ENCODE measurements at regions not wholly inside any gene's neighbourhood (a gene's known extent, or its start where the extent isn't known, plus 50 kb on each side); places are given as distances from the start of the nearest gene placed in this dataset.

DNA sequence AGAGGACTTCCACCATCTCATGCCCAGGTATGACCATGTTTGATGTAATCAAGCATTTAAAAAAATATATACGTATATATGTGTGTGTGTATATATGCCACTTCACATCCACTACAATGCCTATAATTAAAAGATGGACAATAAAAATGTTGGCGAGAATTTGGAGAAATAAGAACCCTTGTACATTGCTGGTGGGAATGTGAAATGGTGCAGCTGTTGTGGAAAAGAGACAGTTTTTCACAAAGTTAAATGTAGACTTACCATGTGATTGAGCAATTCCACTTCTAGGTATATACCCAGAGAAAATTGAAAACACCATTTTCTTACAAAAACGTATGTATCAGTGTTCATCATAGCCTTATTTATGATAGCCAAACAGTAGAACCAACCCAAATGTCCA lies 229.2 kb upstream of the WWC1 start:
- H3K4me3 ChIP-seq (ENCODE audit: low read length), result no peak overlapping the region
- no peak for TF ChIP-seq ZNF274 (IDR thresholded peaks at IDR 0.05; ENCODE audit: low read depth, low read length)

- no peak overlapping the region for H3K4me3 ChIP-seq (ENCODE audit: low read length)
- TF ChIP-seq ZNF274 (IDR thresholded peaks at IDR 0.05; ENCODE audit: low read depth, low read length), result no peak
Measured at GRCh38 chr5:168064457-168064856, 227.0 kb upstream of the WWC1 start.

GRCh38 chr5:168064933-168065622 lies 226.4 kb upstream of the WWC1 start:
- H3K4me3 ChIP-seq (ENCODE audit: low read length), result no peak overlapping the region
- TF ChIP-seq ZNF274 (IDR thresholded peaks at IDR 0.05; ENCODE audit: low read depth, low read length), result no peak

GRCh38 chr5:168066536-168067208 lies 224.8 kb upstream of the WWC1 start:
- no peak overlapping the region for H3K4me3 ChIP-seq (ENCODE audit: low read length)
- no peak for TF ChIP-seq ZNF274 (IDR thresholded peaks at IDR 0.05; ENCODE audit: low read depth, low read length)

GRCh38 chr5:168070761-168071160 lies 220.7 kb upstream of the WWC1 start:
- no peak overlapping the region for H3K4me3 ChIP-seq (ENCODE audit: low read length)
- TF ChIP-seq ZNF274 (IDR thresholded peaks at IDR 0.05; ENCODE audit: low read depth, low read length), result no peak

DNA sequence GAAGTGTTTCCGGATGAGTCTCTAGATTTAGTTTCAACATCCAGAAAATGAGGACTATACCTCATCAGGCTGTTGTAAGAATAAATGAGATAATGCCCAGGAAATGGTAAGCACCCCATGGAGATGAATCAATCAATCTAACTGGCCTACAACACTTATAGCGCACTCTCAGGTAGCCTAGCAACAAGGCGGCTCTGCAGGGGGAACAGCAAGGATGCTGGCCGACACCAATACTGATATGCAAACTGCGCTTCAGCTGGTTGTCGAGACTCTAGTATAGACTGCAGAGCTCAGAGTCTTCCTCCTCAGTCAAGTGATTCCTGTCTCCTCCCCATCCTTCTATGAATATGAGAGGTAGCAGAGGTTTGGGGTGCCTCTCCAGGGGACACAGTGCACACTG lies 218.8 kb upstream of the WWC1 start:
- H3K4me3 ChIP-seq (ENCODE audit: low read length), result no peak overlapping the region
- TF ChIP-seq ZNF274 (IDR thresholded peaks at IDR 0.05; ENCODE audit: low read depth, low read length), result no peak

DNA sequence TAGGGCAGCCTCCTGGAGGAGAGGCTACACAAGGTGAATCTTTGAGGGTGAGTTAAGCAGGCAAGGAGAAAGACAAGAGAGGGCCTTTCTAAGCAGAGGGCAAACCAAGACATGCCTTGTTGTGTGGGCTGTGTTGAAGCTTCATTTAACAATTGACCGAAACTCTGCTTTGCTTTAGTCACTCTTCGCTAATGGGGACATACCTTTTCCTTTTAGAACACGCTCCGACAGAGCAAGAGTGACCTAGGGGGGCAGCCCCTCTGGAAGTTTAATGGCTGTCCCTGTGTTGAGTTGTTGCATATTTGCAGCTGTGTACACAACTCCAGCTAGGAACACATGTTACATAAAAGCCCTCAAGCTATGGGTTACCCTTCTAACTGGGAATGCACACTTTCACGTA lies 218.1 kb upstream of the WWC1 start:
- no peak for TF ChIP-seq ZNF274 (IDR thresholded peaks at IDR 0.05; ENCODE audit: low read depth, low read length)
- H3K4me3 ChIP-seq (ENCODE audit: low read length), result no peak overlapping the region

DNA sequence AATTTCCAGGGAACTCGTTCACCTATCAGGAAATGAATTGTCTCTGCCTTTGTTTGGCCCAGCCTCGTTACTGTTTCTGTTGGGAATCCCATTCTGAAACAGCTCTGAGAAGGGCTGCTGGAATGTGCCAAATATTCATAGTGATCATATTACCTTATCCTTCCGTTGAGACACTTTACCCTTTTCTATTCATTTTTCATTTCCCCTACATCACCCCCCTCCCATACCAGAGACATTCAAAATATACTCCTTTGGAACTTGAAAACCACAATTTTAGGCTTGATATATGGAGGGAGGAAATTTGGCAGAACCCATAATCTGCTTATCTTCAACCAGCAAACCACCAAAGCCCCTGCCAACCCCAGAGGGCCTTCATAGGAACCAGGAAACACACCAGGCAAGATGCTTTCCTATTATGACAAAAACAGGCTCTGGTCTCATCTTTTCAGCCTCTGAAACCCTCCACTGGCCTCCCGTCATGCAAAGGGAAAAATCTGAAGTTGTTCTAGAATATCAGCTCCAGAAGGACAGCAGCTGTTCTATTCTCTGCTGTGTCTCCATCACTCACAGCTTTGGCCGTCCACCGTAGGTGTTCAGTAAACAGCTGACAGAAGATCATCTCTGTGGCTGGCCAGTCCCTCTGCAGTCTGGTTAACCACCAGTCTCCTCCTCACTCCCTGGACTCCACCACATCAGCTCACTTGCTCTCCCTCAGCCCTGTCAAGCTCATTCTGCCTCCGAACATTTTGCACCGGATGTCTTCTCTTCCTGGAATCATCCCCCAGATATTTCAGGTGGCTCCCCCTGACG lies 217.2 kb upstream of the WWC1 start:
- no peak overlapping the region for H3K4me3 ChIP-seq (ENCODE audit: low read length)
- TF ChIP-seq ZNF274 (IDR thresholded peaks at IDR 0.05; ENCODE audit: low read depth, low read length), result no peak

DNA sequence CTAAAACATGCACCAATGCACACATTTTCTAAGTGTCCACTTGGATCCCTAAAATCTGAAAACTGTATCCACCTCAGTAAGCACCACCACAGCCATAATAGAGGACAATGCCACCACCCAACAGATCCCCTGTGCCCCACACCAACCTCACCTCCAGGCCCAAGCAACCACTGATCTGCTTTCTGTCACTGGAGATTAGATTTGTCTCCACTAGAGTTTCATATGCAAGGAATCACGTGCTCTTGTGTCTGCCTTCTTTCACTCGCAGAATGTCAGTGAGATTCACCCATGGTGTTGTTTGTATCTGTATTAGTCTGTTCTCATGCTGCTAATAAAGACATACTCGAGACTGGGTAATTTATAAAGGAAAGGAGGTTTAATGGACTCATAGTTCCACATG lies 216.1 kb upstream of the WWC1 start:
- no peak for TF ChIP-seq ZNF274 (IDR thresholded peaks at IDR 0.05; ENCODE audit: low read depth, low read length)
- no peak overlapping the region for H3K4me3 ChIP-seq (ENCODE audit: low read length)

- H3K4me3 ChIP-seq (ENCODE audit: low read length), result no peak overlapping the region
- no peak for TF ChIP-seq ZNF274 (IDR thresholded peaks at IDR 0.05; ENCODE audit: low read depth, low read length)
Measured at GRCh38 chr5:168076561-168076991, 214.9 kb upstream of the WWC1 start.

- no peak overlapping the region for H3K4me3 ChIP-seq (ENCODE audit: low read length)
- no peak for TF ChIP-seq ZNF274 (IDR thresholded peaks at IDR 0.05; ENCODE audit: low read depth, low read length)
Measured at GRCh38 chr5:168085261-168086031, 206.0 kb upstream of the WWC1 start.

DNA sequence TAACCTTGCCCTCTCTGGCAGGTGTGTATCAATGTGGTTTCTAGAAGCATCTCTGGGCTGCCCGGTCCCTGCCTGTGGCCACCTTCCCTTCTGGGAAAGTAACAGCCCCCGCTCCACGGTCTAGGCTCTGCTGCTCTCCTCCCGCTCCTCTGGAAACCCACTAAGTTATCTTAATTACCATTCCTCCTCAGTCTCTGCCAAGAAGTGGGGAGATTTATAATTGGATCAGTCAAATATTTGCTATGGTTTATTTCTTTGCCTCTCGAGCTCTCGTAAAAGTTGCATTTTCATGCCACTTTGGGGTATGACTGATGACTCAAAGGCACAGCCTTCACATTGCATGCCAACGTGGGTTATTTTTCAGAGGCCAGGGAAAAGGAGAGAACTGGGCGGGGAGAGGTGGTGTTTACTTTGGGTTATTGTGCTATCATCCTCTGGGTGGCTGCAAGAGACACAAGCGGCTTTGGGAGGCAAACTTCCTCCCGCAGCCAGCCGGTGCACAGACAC lies 205.3 kb upstream of the WWC1 start:
- TF ChIP-seq ZNF274 (IDR thresholded peaks at IDR 0.05; ENCODE audit: low read depth, low read length), result no peak
- H3K4me3 ChIP-seq (ENCODE audit: low read length), result no peak overlapping the region

GRCh38 chr5:168086746-168087145 lies 204.7 kb upstream of the WWC1 start:
- TF ChIP-seq ZNF274 (IDR thresholded peaks at IDR 0.05; ENCODE audit: low read depth, low read length), result no peak
- no peak overlapping the region for H3K4me3 ChIP-seq (ENCODE audit: low read length)
